GM23338 (cell line): ENCODE measurements at regions not wholly inside any gene's neighbourhood (a gene's known extent, or its start where the extent isn't known, plus 50 kb on each side); places are given as distances from the start of the nearest gene placed in this dataset.

ENCODE experiments used
- ATAC-seq: fragments of 200-7000 bp; cut with Tn5 transposase; 3 replicates; pipeline ENCODE4 v1.9.1; 2020
- DNase-seq: peaks from one replicate; pipeline ENCODE4 v3.0.0-alpha.2; 2015; ENCODE audit warnings: low spot score
- H2AFZ ChIP-seq: fragments of 200-600 bp; sonication (generic); 2 replicates; pipeline ENCODE4 v1.8.0; 2016; ENCODE audit warnings: antibody characterized with exemption, mild to moderate bottlenecking, moderate library complexity
- H3F3A ChIP-seq: fragments of 200-600 bp; sonication (generic); replicated peaks from 2 replicates; pipeline ENCODE4 v1.8.0; 2017; ENCODE audit warnings: antibody characterized with exemption, mixed run types, low read depth
- H3K27ac ChIP-seq: fragments of 200-600 bp; sonication (generic); 2 replicates; pipeline ENCODE4 v1.6.1; 2016; ENCODE audit warnings: low read depth
- H3K27me3 ChIP-seq: fragments of 200-600 bp; sonication (generic); 2 replicates; pipeline ENCODE4 v1.8.0; 2016; ENCODE audit warnings: mild to moderate bottlenecking, mixed run types, moderate library complexity; ENCODE audit not compliant: insufficient read depth
- H3K36me3 ChIP-seq: fragments of 200-600 bp; sonication (generic); 2 replicates; pipeline ENCODE4 v1.8.0; 2016; ENCODE audit warnings: mild to moderate bottlenecking; ENCODE audit not compliant: insufficient read depth
- H3K4me1 ChIP-seq: fragments of 200-600 bp; sonication (generic); 2 replicates; pipeline ENCODE4 v1.8.0; 2016; ENCODE audit warnings: mild to moderate bottlenecking, moderate library complexity; ENCODE audit not compliant: insufficient read depth
- H3K4me2 ChIP-seq: fragments of 200-600 bp; sonication (generic); 2 replicates; pipeline ENCODE4 v1.7.1; 2017; ENCODE audit warnings: mixed run types
- H3K4me3 ChIP-seq: fragments of 200-600 bp; sonication (generic); 2 replicates; pipeline ENCODE4 v1.6.1; 2016; ENCODE audit warnings: mixed run types
- H3K79me2 ChIP-seq: fragments of 200-600 bp; sonication (generic); replicated peaks from 2 replicates; pipeline ENCODE4 v1.8.0; 2017; ENCODE audit warnings: mild to moderate bottlenecking; ENCODE audit not compliant: insufficient read depth
- H3K9me2 ChIP-seq: fragments of 200-600 bp; sonication (generic); 2 replicates; pipeline ENCODE4 v1.8.0; 2017; ENCODE audit not compliant: insufficient read depth
- H4K20me1 ChIP-seq: fragments of 200-600 bp; sonication (generic); replicated peaks from 2 replicates; pipeline ENCODE4 v1.8.0; 2017; ENCODE audit warnings: mild to moderate bottlenecking; ENCODE audit not compliant: insufficient read depth
- H3K27ac Mint-ChIP-seq: 2 replicates; pipeline ENCODE4 v1.8.0; 2020; ENCODE audit warnings: inconsistent platforms, mild to moderate bottlenecking, moderate library complexity, mixed read lengths
- H3K27me3 Mint-ChIP-seq: 3 replicates; pipeline ENCODE4 v1.8.0; 2022; ENCODE audit warnings: low read depth, mild to moderate bottlenecking, moderate library complexity, mixed read lengths, inconsistent platforms; ENCODE audit not compliant: insufficient read depth, poor library complexity
- H3K36me3 Mint-ChIP-seq: 3 replicates; pipeline ENCODE4 v1.8.0; 2021; ENCODE audit warnings: low read depth, mild to moderate bottlenecking, inconsistent platforms, moderate library complexity, mixed read lengths
- H3K4me1 Mint-ChIP-seq: 3 replicates; pipeline ENCODE4 v1.8.0; 2020; ENCODE audit warnings: mild to moderate bottlenecking, inconsistent platforms, mixed read lengths
- H3K4me3 Mint-ChIP-seq: 3 replicates; pipeline ENCODE4 v1.8.0; 2021; ENCODE audit warnings: moderate library complexity, mild to moderate bottlenecking, inconsistent platforms, mixed read lengths
- H3K9me3 Mint-ChIP-seq: 3 replicates; pipeline ENCODE4 v1.8.0; 2020; ENCODE audit warnings: moderate library complexity, mild to moderate bottlenecking, inconsistent platforms, mixed read lengths
- EZH2 ChIP-seq: fragments of 200-600 bp; sonication (generic); IDR thresholded peaks from one replicate; pipeline ENCODE4 v1.8.0; 2017; ENCODE audit warnings: antibody characterized with exemption, mild to moderate bottlenecking, low read depth; ENCODE audit not compliant: unreplicated experiment
- EZH2phosphoT487 ChIP-seq: fragments of 200-600 bp; sonication (generic); IDR thresholded peaks from one replicate; pipeline ENCODE4 v1.8.1; 2018; ENCODE audit warnings: antibody characterized with exemption; ENCODE audit not compliant: unreplicated experiment
- JUNB ChIP-seq: IDR thresholded peaks from one replicate; pipeline ENCODE4 v1.6.1; 2016; ENCODE audit warnings: antibody characterized with exemption; ENCODE audit not compliant: unreplicated experiment
- POLR2AphosphoS5 ChIP-seq: IDR thresholded peaks from 2 replicates; pipeline ENCODE4 v1.6.1; 2016; ENCODE audit warnings: antibody characterized with exemption, low read depth
- STAT1 ChIP-seq: IDR thresholded peaks from one replicate; pipeline ENCODE4 v1.6.1; 2016; ENCODE audit warnings: antibody characterized with exemption; ENCODE audit not compliant: unreplicated experiment
- ZNF114 ChIP-seq: fragments of 250-450 bp; sonication (Bioruptor Pico); IDR thresholded peaks from 2 replicates; pipeline ENCODE4 v1.5.0; 2020; ENCODE audit warnings: mild to moderate bottlenecking, moderate library complexity
- ZNF331 ChIP-seq: fragments of 250-450 bp; sonication (Bioruptor Pico); IDR thresholded peaks from 2 replicates; pipeline ENCODE4 v1.5.0; 2020; ENCODE audit warnings: low read depth, mild to moderate bottlenecking, moderate library complexity
- ZNF462 ChIP-seq: fragments of 250-450 bp; sonication (Bioruptor Pico); IDR thresholded peaks from 2 replicates; pipeline ENCODE4 v1.5.0; 2020; ENCODE audit warnings: mild to moderate bottlenecking, moderate library complexity
- TF ChIP-seq, protein P1 (sequence below): IDR thresholded peaks from one replicate; pipeline ENCODE4 v1.6.1; 2018; ENCODE audit warnings: antibody characterized with exemption; ENCODE audit not compliant: unreplicated experiment
- TF ChIP-seq, protein P2 (sequence below), 2 experiments: fragments of 200-600 bp in 1 of 2; sonication (generic) in 1 of 2; conservative IDR thresholded peaks; 2 replicates each; pipeline versions ENCODE4 v1.5.1 to v1.6.1; 2016 to 2017; ENCODE audit warnings: antibody characterized with exemption in 2 of 2, low read depth in 2 of 2, mild to moderate bottlenecking in 2 of 2, moderate library complexity in 1 of 2
- TF ChIP-seq, protein P3 (sequence below): IDR thresholded peaks from 2 replicates; pipeline ENCODE4 v1.6.1; 2016; ENCODE audit warnings: antibody characterized with exemption

DNA sequence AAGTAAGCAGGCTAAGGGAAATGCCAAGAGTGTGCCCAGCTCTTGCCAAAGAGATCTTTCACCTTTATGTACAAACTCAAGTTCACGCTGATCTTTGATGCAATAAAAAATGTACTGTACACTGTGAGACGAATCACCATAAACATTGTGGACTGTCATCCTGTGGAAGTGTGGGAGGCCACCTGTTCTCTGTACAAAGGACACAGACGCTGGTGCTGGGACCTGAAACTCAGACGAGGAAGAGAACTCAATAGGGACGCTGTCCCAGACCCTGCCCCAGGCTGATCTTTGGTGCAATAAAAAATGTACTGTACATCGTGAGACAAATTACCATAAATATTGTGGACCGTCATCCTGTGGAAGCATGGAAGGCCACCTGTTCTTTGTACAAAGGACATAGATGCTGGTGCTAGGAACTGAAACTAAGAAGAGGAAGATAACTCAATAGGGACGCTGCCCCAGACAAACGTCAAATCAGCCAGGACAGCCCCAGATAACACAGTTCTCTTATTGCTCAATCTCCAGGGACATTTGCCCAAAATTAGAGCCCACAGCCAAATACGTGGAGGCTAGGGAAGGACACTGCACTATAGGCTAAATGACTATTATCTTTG is 312.7 kb upstream of the SGK1 start (continued):
- TF ChIP-seq, protein P1, sequence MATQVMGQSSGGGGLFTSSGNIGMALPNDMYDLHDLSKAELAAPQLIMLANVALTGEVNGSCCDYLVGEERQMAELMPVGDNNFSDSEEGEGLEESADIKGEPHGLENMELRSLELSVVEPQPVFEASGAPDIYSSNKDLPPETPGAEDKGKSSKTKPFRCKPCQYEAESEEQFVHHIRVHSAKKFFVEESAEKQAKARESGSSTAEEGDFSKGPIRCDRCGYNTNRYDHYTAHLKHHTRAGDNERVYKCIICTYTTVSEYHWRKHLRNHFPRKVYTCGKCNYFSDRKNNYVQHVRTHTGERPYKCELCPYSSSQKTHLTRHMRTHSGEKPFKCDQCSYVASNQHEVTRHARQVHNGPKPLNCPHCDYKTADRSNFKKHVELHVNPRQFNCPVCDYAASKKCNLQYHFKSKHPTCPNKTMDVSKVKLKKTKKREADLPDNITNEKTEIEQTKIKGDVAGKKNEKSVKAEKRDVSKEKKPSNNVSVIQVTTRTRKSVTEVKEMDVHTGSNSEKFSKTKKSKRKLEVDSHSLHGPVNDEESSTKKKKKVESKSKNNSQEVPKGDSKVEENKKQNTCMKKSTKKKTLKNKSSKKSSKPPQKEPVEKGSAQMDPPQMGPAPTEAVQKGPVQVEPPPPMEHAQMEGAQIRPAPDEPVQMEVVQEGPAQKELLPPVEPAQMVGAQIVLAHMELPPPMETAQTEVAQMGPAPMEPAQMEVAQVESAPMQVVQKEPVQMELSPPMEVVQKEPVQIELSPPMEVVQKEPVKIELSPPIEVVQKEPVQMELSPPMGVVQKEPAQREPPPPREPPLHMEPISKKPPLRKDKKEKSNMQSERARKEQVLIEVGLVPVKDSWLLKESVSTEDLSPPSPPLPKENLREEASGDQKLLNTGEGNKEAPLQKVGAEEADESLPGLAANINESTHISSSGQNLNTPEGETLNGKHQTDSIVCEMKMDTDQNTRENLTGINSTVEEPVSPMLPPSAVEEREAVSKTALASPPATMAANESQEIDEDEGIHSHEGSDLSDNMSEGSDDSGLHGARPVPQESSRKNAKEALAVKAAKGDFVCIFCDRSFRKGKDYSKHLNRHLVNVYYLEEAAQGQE, result no peak
- TF ChIP-seq ZNF114 (no peak), EZH2phosphoT487 (no peak), JUNB (no peak)
- TF ChIP-seq, protein P2, sequence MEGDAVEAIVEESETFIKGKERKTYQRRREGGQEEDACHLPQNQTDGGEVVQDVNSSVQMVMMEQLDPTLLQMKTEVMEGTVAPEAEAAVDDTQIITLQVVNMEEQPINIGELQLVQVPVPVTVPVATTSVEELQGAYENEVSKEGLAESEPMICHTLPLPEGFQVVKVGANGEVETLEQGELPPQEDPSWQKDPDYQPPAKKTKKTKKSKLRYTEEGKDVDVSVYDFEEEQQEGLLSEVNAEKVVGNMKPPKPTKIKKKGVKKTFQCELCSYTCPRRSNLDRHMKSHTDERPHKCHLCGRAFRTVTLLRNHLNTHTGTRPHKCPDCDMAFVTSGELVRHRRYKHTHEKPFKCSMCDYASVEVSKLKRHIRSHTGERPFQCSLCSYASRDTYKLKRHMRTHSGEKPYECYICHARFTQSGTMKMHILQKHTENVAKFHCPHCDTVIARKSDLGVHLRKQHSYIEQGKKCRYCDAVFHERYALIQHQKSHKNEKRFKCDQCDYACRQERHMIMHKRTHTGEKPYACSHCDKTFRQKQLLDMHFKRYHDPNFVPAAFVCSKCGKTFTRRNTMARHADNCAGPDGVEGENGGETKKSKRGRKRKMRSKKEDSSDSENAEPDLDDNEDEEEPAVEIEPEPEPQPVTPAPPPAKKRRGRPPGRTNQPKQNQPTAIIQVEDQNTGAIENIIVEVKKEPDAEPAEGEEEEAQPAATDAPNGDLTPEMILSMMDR (conservative IDR thresholded peaks at IDR 0.05; ENCODE audit: low read depth in 2 of 2), result no peak
- TF ChIP-seq, protein P3, sequence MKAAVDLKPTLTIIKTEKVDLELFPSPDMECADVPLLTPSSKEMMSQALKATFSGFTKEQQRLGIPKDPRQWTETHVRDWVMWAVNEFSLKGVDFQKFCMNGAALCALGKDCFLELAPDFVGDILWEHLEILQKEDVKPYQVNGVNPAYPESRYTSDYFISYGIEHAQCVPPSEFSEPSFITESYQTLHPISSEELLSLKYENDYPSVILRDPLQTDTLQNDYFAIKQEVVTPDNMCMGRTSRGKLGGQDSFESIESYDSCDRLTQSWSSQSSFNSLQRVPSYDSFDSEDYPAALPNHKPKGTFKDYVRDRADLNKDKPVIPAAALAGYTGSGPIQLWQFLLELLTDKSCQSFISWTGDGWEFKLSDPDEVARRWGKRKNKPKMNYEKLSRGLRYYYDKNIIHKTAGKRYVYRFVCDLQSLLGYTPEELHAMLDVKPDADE, result no peak

DNA sequence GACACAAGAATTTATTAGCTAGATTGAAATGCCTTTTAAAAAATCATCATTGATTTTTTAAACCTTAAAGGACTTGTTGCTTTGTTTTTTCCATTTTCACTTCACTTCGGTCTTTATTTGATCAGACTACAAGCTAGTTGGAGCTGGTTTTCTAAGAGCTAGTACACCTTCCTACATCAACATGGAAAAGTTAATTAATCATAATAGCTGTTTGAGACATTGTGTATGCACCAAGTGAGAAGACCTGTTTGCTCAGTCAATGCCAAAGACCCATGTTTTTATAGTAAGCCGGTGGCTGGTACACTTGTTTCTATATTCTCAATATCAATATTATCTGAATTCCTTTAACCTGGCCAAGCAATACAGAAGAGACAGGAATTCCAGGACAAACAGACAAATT is 310.2 kb upstream of the SGK1 start:
- Histone ChIP-seq H4K20me1 (no peaks in the 10 kb centered on the region), H3K9me2 (no peaks in the 10 kb centered on the region; the same call in 1 of the 2 replicates), H3K4me3 (no peak overlapping the region), H3K4me2 (no peak overlapping the region), H3K27me3 (no peaks in the 10 kb centered on the region), H2AFZ (no peak overlapping the region), H3K79me2 (no peaks in the 10 kb centered on the region), H3K27ac (no peak overlapping the region), H3K4me1 (no peaks in the 10 kb centered on the region), H3F3A (no peaks in the 10 kb centered on the region), H3K36me3 (no peaks in the 10 kb centered on the region)
- no peaks in the 10 kb centered on the region for H3K36me3 Mint-ChIP-seq
- H3K27ac Mint-ChIP-seq, result no peak overlapping the region
- peaks cover 2% of the 10 kb centered on the region; the same call in 2 of the 3 replicates for H3K4me1 Mint-ChIP-seq
- H3K9me3 Mint-ChIP-seq, result peaks cover 3% of the 10 kb centered on the region; the same call in 1 of the 3 replicates
- ATAC-seq (no peak), DNase-seq (no peak)
- H3K4me3 Mint-ChIP-seq, result no peak overlapping the region
- H3K27me3 Mint-ChIP-seq, result no peaks in the 10 kb centered on the region
- TF ChIP-seq ZNF331 (CRISPR knock-in tag) (no peak), EZH2phosphoT487 (no peak), ZNF462 (CRISPR knock-in tag) (no peak), POLR2AphosphoS5 (no peak), JUNB (no peak), STAT1 (no peak), EZH2 (no peak)
- TF ChIP-seq, protein P3, result no peak
